ENCODE measurements at regions not wholly inside any gene's neighbourhood (a gene's known extent, or its start where the extent isn't known, plus 50 kb on each side); places are given as distances from the start of the nearest gene placed in this dataset.

DNA sequence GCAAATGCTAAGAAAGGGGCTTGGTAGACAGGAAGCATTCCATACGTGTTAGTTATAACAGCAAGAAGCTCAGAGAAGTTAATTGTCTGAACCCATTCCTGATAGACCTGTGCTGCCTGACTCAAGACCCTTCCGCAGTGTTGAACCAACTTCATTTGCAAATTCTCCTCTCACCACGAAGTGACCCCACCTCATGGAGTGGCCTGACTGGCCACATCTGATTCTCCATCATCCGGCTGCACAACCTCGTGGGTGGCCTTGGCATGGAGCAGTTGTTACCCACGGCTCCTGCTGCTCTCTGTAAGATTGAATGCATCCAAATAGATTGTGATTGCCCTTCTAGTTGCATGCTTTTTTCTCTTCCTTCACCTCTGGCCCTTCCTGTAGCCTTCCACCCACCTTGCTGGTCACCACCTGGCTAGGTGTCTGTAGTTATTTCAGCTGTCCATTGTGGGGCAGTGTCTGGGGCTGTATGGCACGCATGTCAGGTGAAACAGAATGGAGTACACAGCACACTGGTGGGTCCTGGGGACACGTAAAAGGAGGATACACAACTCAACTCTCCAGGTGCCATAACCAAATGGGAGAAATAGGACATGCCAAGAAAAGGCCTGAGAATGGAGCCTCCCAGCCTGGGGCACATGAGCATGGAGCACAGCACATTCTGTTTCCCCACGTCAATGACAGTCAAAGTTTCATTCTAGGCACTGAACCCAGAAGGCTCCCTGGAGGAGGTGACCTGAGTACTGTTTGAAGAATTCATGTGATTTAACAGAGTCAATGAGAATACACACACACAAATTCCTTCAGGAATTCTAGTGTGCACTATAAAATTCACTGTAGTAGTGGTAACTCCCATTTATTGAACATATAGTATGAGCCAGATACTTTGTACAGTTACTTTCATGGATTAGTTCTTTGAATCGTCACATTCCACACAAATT is 70.5 kb upstream of the PTCH1 start (continued):
- TF ChIP-seq, protein P1, sequence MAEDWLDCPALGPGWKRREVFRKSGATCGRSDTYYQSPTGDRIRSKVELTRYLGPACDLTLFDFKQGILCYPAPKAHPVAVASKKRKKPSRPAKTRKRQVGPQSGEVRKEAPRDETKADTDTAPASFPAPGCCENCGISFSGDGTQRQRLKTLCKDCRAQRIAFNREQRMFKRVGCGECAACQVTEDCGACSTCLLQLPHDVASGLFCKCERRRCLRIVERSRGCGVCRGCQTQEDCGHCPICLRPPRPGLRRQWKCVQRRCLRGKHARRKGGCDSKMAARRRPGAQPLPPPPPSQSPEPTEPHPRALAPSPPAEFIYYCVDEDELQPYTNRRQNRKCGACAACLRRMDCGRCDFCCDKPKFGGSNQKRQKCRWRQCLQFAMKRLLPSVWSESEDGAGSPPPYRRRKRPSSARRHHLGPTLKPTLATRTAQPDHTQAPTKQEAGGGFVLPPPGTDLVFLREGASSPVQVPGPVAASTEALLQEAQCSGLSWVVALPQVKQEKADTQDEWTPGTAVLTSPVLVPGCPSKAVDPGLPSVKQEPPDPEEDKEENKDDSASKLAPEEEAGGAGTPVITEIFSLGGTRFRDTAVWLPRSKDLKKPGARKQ (CRISPR knock-in tag; IDR thresholded peaks at IDR 0.05): no peak
- TF ChIP-seq RBM25 (IDR thresholded peaks at IDR 0.05; ENCODE audit: low read depth, low read length, severe bottlenecking): peak; percentile 70
- TF ChIP-seq RREB1 (CRISPR knock-in tag; IDR thresholded peaks at IDR 0.05): no peak
- TF ChIP-seq, protein P2, sequence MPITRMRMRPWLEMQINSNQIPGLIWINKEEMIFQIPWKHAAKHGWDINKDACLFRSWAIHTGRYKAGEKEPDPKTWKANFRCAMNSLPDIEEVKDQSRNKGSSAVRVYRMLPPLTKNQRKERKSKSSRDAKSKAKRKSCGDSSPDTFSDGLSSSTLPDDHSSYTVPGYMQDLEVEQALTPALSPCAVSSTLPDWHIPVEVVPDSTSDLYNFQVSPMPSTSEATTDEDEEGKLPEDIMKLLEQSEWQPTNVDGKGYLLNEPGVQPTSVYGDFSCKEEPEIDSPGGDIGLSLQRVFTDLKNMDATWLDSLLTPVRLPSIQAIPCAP (CRISPR knock-in tag; IDR thresholded peaks at IDR 0.05; ENCODE audit: borderline replicate concordance): no peak
- TF ChIP-seq, protein P3, sequence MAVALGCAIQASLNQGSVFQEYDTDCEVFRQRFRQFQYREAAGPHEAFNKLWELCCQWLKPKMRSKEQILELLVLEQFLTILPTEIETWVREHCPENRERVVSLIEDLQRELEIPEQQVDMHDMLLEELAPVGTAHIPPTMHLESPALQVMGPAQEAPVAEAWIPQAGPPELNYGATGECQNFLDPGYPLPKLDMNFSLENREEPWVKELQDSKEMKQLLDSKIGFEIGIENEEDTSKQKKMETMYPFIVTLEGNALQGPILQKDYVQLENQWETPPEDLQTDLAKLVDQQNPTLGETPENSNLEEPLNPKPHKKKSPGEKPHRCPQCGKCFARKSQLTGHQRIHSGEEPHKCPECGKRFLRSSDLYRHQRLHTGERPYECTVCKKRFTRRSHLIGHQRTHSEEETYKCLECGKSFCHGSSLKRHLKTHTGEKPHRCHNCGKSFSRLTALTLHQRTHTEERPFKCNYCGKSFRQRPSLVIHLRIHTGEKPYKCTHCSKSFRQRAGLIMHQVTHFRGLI (CRISPR knock-in tag; IDR thresholded peaks at IDR 0.05): no peak
- TF ChIP-seq, protein P4, sequence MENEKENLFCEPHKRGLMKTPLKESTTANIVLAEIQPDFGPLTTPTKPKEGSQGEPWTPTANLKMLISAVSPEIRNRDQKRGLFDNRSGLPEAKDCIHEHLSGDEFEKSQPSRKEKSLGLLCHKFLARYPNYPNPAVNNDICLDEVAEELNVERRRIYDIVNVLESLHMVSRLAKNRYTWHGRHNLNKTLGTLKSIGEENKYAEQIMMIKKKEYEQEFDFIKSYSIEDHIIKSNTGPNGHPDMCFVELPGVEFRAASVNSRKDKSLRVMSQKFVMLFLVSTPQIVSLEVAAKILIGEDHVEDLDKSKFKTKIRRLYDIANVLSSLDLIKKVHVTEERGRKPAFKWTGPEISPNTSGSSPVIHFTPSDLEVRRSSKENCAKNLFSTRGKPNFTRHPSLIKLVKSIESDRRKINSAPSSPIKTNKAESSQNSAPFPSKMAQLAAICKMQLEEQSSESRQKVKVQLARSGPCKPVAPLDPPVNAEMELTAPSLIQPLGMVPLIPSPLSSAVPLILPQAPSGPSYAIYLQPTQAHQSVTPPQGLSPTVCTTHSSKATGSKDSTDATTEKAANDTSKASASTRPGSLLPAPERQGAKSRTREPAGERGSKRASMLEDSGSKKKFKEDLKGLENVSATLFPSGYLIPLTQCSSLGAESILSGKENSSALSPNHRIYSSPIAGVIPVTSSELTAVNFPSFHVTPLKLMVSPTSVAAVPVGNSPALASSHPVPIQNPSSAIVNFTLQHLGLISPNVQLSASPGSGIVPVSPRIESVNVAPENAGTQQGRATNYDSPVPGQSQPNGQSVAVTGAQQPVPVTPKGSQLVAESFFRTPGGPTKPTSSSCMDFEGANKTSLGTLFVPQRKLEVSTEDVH (IDR thresholded peaks at IDR 0.05; ENCODE audit: low read depth, partially characterized antibody): no peak
- TF ChIP-seq ZNF644 (tag; IDR thresholded peaks at IDR 0.05; ENCODE audit: low read depth): no peak
- TF ChIP-seq, protein P5, sequence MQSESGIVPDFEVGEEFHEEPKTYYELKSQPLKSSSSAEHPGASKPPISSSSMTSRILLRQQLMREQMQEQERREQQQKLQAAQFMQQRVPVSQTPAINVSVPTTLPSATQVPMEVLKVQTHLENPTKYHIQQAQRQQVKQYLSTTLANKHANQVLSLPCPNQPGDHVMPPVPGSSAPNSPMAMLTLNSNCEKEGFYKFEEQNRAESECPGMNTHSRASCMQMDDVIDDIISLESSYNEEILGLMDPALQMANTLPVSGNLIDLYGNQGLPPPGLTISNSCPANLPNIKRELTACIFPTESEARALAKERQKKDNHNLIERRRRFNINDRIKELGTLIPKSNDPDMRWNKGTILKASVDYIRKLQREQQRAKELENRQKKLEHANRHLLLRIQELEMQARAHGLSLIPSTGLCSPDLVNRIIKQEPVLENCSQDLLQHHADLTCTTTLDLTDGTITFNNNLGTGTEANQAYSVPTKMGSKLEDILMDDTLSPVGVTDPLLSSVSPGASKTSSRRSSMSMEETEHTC (IDR thresholded peaks at IDR 0.05): no peak
- TF ChIP-seq BRCA1 (IDR thresholded peaks at IDR 0.05): no peak
- TF ChIP-seq BRCA1 (CRISPR knock-in tag; IDR thresholded peaks at IDR 0.05): no peak
- TF ChIP-seq SOX6 (IDR thresholded peaks at IDR 0.05): no peak
- peak; percentile 72 for TF ChIP-seq ZFP36 (IDR thresholded peaks at IDR 0.05; ENCODE audit: low read depth, low read length, partially characterized antibody)

Data from K562 (cell line).